Choroid plexus epithelial cell (primary cell): ENCODE measurements at regions not wholly inside any gene's neighbourhood (a gene's known extent, or its start where the extent isn't known, plus 50 kb on each side); places are given as distances from the start of the nearest gene placed in this dataset.

Experiments used
- DNase-seq: peaks from one replicate; pipeline ENCODE4 v3.0.0-alpha.2; 2010; ENCODE audit warnings: low read depth
- H3K4me3 ChIP-seq: 2 replicates; pipeline ENCODE4 v1.5.1; 2011; ENCODE audit warnings: low read depth, mild to moderate bottlenecking, control low read depth, low read length, moderate library complexity
- TF ChIP-seq, protein P1 (sequence below): conservative IDR thresholded peaks from 2 replicates; pipeline ENCODE4 v1.5.1; 2011; ENCODE audit warnings: low read depth, mild to moderate bottlenecking, control low read depth, inconsistent platforms, low read length, moderate library complexity

DNA sequence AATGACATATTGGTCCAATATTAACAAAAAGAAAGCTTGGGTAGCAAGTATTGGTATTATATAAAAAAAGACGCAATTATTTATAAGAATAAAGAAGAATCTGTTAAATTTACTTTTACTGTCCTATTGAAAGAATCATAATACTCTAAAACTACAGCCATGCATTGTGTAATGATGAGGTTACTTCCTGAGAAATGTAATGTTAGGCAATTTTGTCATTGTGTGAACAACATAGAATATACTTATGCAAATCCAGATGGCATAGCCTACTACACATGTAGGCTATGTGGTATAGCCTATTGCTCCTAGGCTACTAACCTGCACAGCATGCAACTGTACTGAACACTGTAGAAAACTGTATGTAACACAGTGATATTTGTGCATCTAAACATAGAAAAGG is 121.2 kb upstream of the PTGFR start:
- peak; percentile 59 for DNase-seq
- TF ChIP-seq, protein P1, sequence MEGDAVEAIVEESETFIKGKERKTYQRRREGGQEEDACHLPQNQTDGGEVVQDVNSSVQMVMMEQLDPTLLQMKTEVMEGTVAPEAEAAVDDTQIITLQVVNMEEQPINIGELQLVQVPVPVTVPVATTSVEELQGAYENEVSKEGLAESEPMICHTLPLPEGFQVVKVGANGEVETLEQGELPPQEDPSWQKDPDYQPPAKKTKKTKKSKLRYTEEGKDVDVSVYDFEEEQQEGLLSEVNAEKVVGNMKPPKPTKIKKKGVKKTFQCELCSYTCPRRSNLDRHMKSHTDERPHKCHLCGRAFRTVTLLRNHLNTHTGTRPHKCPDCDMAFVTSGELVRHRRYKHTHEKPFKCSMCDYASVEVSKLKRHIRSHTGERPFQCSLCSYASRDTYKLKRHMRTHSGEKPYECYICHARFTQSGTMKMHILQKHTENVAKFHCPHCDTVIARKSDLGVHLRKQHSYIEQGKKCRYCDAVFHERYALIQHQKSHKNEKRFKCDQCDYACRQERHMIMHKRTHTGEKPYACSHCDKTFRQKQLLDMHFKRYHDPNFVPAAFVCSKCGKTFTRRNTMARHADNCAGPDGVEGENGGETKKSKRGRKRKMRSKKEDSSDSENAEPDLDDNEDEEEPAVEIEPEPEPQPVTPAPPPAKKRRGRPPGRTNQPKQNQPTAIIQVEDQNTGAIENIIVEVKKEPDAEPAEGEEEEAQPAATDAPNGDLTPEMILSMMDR, result no peak
- no peak overlapping the region for H3K4me3 ChIP-seq

DNA sequence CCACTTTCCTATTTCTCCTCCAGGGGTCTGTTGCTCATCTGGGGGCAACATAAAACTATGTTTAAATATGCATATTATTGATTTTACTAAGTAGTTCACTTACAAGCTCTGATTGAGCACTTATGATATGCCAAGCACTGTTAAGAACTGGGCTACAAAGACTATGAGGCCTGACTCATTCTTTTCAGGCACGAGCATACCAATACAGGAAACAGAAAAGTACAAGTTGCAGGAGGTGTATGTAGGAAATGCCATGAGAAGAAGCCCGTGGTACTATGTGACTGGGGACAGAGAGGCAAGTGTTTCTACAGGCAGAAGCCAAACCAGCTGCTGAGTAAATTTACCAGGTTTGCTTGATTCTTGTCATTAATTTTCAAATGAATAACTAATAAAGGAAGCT is 120.4 kb upstream of the PTGFR start:
- H3K4me3 ChIP-seq, result no peak overlapping the region
- DNase-seq, result peak; percentile 85
- TF ChIP-seq, protein P1, result no peak

DNA sequence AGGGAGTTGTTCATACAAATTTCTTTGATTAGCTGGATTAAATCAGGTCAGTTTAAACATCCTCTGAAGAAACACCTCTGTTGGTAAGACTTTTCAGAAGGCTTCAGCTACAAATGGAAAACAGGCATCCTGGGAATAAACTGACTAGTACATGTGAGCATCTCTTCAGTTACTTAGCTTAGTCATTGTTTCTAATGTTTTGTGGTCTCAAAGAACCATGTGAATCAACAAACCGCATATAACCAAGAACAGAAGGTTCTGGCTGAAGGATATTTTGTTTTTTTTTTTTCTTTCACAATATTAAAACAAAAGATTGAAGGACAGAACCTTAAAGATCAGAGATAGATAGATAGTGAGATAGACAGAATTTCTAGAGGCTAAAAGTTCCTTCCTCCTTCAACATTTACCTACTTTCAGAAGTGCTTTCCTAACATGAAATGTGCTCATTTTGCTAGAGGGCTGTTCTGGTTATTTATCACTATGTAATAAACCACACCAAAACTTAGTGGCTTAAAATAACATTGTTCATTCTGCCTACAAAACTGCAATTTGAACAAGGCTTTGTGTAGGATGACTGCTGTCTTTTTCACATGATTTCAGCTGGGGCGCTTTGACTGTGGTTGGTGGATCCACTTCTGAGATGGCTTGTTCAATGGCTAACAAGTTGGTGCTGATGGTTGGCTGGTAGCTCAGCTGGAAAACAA is 119.8 kb upstream of the PTGFR start:
- H3K4me3 ChIP-seq, result no peak overlapping the region
- TF ChIP-seq, protein P1, result no peak
- DNase-seq, result peak; percentile 93

DNA sequence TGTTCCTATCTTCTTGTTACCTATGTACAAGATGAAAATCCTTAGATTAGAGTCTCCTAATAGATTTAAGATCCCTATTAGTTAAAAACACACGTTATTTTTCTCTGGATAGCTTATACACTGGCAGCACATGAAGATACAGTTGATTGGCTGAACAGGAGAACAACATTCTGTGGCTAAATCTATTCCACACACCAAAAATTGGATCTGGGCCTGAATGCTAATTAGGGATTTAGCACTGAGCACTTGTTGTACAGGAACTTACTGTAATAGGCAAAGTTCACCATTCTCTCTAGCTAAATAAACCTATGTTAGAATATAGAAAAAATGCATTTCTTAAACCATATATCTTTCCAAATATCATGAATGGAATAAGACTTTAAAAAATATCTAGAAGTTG is 117.1 kb upstream of the PTGFR start:
- no peak for DNase-seq
- H3K4me3 ChIP-seq, result no peak overlapping the region
- TF ChIP-seq, protein P1, result no peak

DNA sequence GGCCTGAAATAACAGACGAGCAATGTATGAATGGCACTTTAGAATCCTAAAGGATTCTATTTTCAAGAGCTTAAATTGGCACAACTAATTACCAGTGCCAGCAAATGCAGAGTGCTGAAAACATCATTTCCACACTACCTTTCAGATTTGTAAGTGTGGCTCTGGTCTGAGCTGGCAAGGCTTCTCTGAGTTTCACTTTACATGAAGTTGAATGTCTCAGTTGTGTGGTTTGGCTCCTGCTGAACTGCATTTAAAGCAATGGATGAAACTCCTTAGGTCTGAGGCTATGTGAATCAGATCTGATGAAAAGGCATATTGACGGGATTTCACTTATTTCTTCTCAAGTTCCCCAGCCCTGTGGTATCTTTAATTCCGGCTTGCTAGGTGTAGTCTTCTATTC is 114.8 kb upstream of the PTGFR start:
- DNase-seq, result peak; percentile 59
- no peak overlapping the region for H3K4me3 ChIP-seq
- TF ChIP-seq, protein P1, result no peak

DNA sequence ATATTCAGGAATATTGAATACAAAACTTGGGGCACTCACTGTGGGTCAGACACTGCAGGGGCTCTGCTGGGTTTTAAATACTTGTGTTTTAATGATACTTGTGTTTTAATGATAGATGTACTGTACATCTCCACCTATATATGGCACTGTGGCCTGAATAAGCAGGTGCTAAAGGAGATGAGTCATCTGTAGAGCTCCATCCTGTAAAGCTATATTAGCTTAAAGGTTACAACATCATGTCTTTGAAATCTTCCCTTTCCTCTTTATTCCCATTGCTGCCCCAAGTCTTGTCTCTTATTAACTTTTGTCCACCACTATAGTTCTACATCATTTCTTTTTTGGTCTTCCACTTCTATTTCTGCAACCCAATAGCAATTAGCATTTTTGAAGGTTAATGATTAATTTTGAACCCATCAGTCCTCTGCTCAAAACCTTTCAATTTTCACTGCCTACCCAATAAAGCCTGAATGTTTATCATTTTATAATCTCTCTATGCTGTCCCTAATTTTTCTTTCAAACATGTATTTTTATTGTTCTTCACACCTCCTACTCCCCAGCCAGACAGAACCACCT is 113.3 kb upstream of the PTGFR start:
- TF ChIP-seq, protein P1, result no peak
- peak; percentile 33 for DNase-seq
- no peak overlapping the region for H3K4me3 ChIP-seq

DNA sequence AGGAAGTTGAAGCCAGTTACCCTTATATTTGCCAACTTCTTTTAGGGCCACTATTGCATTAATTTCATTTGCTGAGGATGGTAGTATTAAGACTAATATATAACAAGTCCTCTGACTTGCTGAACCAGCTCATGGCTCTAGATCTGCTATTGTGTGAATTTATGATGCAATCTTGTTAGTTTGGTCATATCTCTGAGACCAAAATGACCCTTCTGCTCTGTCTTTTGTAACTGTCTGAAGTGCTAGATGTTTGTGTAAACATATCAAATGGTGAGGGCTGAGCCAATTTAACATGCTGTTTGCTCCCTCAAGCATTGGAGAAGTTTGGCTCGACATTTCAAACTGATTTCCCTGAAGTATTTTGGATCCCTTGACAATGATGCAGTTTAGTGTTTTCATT is 106.9 kb upstream of the PTGFR start:
- TF ChIP-seq, protein P1, result no peak
- H3K4me3 ChIP-seq, result no peak overlapping the region
- no peak for DNase-seq
